Lower lobe of right lung (tissue), 2 donors: ENCODE measurements at regions not wholly inside any gene's neighbourhood (a gene's known extent, or its start where the extent isn't known, plus 50 kb on each side); places are given as distances from the start of the nearest gene placed in this dataset.

Experiments used
- ATAC-seq, 2 donors: fragments of 200-7000 bp; cut with Tn5 transposase; one replicate each; pipeline ENCODE4 v1.9.1; 2020 to 2022; ENCODE audit warnings: mild to moderate bottlenecking in 2 of 2, moderate library complexity in 2 of 2
- DNase-seq: peaks from one replicate; pipeline ENCODE4 v3.0.0-alpha.2; 2020
- H3K27ac ChIP-seq: fragments of 200-600 bp; one replicate; pipeline ENCODE4 v1.8.0; 2022
- H3K27me3 ChIP-seq: fragments of 200-600 bp; one replicate; pipeline ENCODE4 v1.8.0; 2022; ENCODE audit warnings: low read depth
- H3K36me3 ChIP-seq: fragments of 200-600 bp; one replicate; pipeline ENCODE4 v1.8.0; 2022; ENCODE audit warnings: mild to moderate bottlenecking
- H3K4me1 ChIP-seq: fragments of 200-600 bp; one replicate; pipeline ENCODE4 v1.8.0; 2022
- H3K4me3 ChIP-seq: fragments of 200-600 bp; one replicate; pipeline ENCODE4 v1.8.0; 2022; ENCODE audit warnings: mild to moderate bottlenecking
- H3K9me3 ChIP-seq: fragments of 200-600 bp; one replicate; pipeline ENCODE4 v1.8.0; 2022
- intact Hi-C: fragments of 100-400 bp; cut with DNase I; formaldehyde crosslinking; loops from one replicate; pipeline ENCODE4 v1.11.0; 2022
- TF ChIP-seq, protein P1 (sequence below): fragments of 200-600 bp; IDR thresholded peaks from one replicate; pipeline ENCODE4 v1.8.0; 2022; ENCODE audit warnings: antibody characterized with exemption, mild to moderate bottlenecking
- donor health status: DM: no; HTN: yes; CAD: no; lungs with severe emphysema.

GRCh38 chr5:51987669-51988209 is 604.5 kb downstream of the ISL1 start:
- Histone ChIP-seq H3K27me3 (no peaks in the 10 kb centered on the region), H3K4me3 (no peak overlapping the region), H3K9me3 (no peaks in the 10 kb centered on the region), H3K4me1 (no peaks in the 10 kb centered on the region), H3K27ac (no peak overlapping the region), H3K36me3 (no peaks in the 10 kb centered on the region)
- intact Hi-C loops, result no loop called here
- TF ChIP-seq, protein P1, sequence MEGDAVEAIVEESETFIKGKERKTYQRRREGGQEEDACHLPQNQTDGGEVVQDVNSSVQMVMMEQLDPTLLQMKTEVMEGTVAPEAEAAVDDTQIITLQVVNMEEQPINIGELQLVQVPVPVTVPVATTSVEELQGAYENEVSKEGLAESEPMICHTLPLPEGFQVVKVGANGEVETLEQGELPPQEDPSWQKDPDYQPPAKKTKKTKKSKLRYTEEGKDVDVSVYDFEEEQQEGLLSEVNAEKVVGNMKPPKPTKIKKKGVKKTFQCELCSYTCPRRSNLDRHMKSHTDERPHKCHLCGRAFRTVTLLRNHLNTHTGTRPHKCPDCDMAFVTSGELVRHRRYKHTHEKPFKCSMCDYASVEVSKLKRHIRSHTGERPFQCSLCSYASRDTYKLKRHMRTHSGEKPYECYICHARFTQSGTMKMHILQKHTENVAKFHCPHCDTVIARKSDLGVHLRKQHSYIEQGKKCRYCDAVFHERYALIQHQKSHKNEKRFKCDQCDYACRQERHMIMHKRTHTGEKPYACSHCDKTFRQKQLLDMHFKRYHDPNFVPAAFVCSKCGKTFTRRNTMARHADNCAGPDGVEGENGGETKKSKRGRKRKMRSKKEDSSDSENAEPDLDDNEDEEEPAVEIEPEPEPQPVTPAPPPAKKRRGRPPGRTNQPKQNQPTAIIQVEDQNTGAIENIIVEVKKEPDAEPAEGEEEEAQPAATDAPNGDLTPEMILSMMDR, result no peak
- ATAC-seq (no peak), DNase-seq (no peak)

DNA sequence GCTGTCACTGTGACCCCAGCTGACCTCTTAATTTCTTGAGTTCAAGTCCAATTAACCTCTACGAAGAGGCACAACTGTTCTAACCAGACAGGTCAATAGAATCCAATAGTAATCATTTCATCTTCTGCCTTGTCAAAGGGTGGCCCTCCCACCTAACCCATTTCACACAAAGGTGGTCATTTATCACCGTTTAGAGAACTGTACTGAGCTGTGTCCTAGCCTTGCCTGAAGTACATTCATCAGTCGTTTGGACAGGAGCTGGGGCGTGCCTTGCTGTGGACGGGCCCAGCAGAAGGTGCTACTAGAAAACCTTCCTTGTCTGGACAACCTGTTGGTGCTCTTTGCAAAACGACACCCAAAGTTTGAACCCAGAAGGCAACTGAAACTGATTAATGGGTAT is 605.4 kb downstream of the ISL1 start:
- TF ChIP-seq, protein P1, result no peak
- Histone ChIP-seq H3K27me3 (no peaks in the 10 kb centered on the region), H3K36me3 (no peaks in the 10 kb centered on the region), H3K27ac (no peak overlapping the region), H3K4me3 (no peak overlapping the region), H3K4me1 (no peaks in the 10 kb centered on the region), H3K9me3 (no peaks in the 10 kb centered on the region)
- intact Hi-C loops, result no loop called here
- DNase-seq, result no peak
- ATAC-seq, result no peak

DNA sequence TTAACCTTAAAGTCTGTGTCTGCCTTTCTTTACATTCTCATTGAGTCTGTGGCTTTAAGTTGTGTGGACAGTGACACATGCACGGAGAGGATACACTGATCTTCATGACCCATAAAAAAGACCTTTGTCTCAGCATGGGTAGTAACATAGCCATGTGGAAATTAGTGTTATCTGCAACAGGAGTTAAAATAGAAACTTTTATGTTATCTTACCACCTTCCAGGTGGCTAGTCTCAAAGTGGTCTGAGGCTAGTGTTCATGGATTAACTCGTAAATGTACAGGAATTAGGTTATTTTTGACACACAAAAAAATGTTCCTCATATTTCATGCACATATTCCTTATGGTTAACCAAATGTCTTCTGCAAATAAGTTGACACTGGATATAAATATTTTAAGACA is 607.0 kb downstream of the ISL1 start:
- no peaks in the 10 kb centered on the region for H3K9me3 ChIP-seq
- ATAC-seq, result no peak
- TF ChIP-seq, protein P1, result no peak
- no peak overlapping the region for H3K27ac ChIP-seq
- DNase-seq, result no peak
- H3K4me3 ChIP-seq, result no peak overlapping the region
- H3K4me1 ChIP-seq, result no peaks in the 10 kb centered on the region
- no peaks in the 10 kb centered on the region for H3K27me3 ChIP-seq
- intact Hi-C loops, result no loop called here
- H3K36me3 ChIP-seq, result no peaks in the 10 kb centered on the region

DNA sequence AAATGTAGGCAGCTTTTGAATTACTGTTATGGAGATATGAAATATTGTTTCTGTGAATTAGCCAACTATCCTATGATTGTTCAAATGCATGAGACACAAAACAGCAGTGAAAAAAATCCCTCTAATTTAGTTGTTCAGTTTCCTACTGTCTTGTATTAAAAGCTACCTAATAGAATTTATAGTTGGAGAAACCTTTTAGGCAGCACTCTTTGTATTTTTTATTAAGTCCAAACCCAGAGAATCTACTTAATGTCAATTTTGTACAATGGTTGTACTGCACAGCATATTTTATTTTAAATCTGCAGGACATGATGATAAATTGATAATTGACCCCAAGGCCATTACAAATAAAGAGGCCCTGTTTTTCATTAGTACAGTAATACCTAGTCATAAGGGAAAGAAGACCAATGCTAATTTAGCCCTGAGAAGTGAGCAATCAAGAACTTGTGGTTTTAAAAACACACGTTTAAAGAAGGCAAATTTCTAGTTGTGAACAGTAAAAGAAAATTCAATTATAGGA is 607.5 kb downstream of the ISL1 start:
- H3K36me3 ChIP-seq, result no peaks in the 10 kb centered on the region
- no peaks in the 10 kb centered on the region for H3K4me1 ChIP-seq
- H3K27me3 ChIP-seq, result no peaks in the 10 kb centered on the region
- intact Hi-C loops, result no loop called here
- no peak overlapping the region for H3K27ac ChIP-seq
- DNase-seq, result no peak
- ATAC-seq, result no peak
- H3K9me3 ChIP-seq, result no peaks in the 10 kb centered on the region
- TF ChIP-seq, protein P1, result no peak
- no peak overlapping the region for H3K4me3 ChIP-seq

GRCh38 chr5:51991940-51992339 is 608.7 kb downstream of the ISL1 start:
- Histone ChIP-seq H3K27ac (no peak overlapping the region), H3K4me3 (no peak overlapping the region), H3K27me3 (no peaks in the 10 kb centered on the region), H3K36me3 (no peaks in the 10 kb centered on the region), H3K4me1 (no peaks in the 10 kb centered on the region), H3K9me3 (no peaks in the 10 kb centered on the region)
- TF ChIP-seq, protein P1, result no peak
- ATAC-seq (no peak), DNase-seq (no peak)
- intact Hi-C loops, result no loop called here
